ENCODE measurements at regions not wholly inside any gene's neighbourhood (a gene's known extent, or its start where the extent isn't known, plus 50 kb on each side); places are given as distances from the start of the nearest gene placed in this dataset.
"Not testable (repeated sequence)": the region's sequence is repeated elsewhere in the genome, so short reads cannot be mapped to it uniquely, and the experiment has no call there.

DNA sequence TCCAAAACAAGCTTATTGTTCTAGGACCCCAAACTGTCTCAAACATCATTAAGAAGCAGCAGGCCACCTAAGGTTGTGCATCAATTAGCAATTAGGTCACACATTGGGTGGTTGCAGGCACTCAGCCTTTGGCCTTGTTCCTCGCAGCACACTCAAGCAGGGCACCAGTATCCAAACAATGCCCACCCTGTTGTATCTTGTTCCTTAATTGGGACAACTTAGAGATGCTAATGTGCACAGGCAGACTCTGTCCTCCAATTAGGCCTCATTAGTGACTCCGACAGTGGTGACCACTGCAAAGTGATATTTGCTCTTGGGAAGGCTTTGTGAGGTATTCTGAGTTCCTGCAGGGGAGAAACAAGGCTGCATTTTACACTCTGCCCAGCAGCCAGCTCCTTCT is 515.1 kb upstream of the PTBP2 start:
- no peaks in the 10 kb centered on the region for H3K79me2 ChIP-seq (ENCODE audit: low read length)
- H4K20me1 ChIP-seq (ENCODE audit: insufficient read depth, low read depth, low read length): no peaks in the 10 kb centered on the region
- no peaks in the 10 kb centered on the region for H3K4me1 ChIP-seq (ENCODE audit: low read length)
- no peak overlapping the region for H3K27ac ChIP-seq (ENCODE audit: low read length)
- no peak overlapping the region for H3K4me2 ChIP-seq (ENCODE audit: low read depth, low read length, poor library complexity, severe bottlenecking)
- H3K9ac ChIP-seq (ENCODE audit: low read length): no peak overlapping the region
- H3K4me3 ChIP-seq (ENCODE audit: low read length): no peak overlapping the region
- no peak for DNase-seq
- no peaks in the 10 kb centered on the region for H3K36me3 ChIP-seq (ENCODE audit: insufficient read depth, low read length)
- H3K9me2 ChIP-seq (replicated peaks; ENCODE audit: insufficient read depth, low read length): peaks cover 2% of the 10 kb centered on the region; the same call in 1 of the 2 replicates
- H2AFZ ChIP-seq (ENCODE audit: low read length): no peak overlapping the region
- H3K27me3 ChIP-seq (ENCODE audit: low read length): no peaks in the 10 kb centered on the region
- H3K9me3 ChIP-seq (ENCODE audit: low read length): no peaks in the 10 kb centered on the region

DNA sequence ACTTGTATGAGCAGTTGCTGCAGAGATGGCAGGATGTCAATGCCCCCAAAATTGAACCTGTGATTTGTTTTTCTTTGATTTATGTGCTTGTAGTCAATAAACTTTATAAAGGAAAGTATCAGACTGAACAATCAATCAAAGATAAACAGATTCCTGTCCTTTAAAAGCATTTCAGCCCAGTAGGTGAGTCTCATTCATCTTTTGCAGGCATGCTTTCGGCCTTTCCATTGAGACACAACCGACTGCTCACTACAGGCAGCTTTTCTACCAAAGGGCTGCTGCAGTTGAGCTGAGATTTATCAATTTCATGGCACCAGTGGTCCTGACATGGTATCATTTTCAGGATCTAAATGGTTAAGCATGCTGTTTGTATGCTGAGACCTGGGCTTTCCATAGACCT is 513.6 kb upstream of the PTBP2 start:
- no peak for DNase-seq
- Histone ChIP-seq H4K20me1 (ENCODE audit: insufficient read depth, low read depth, low read length) (no peaks in the 10 kb centered on the region), H3K27ac (ENCODE audit: low read length) (no peak overlapping the region), H3K9me3 (ENCODE audit: low read length) (no peaks in the 10 kb centered on the region), H3K27me3 (ENCODE audit: low read length) (no peaks in the 10 kb centered on the region), H2AFZ (ENCODE audit: low read length) (no peak overlapping the region), H3K36me3 (ENCODE audit: insufficient read depth, low read length) (no peaks in the 10 kb centered on the region), H3K9me2 (replicated peaks; ENCODE audit: insufficient read depth, low read length) (no peaks in the 10 kb centered on the region), H3K4me2 (ENCODE audit: low read depth, low read length, poor library complexity, severe bottlenecking) (no peak overlapping the region), H3K4me3 (ENCODE audit: low read length) (no peak overlapping the region), H3K79me2 (ENCODE audit: low read length) (no peaks in the 10 kb centered on the region), H3K9ac (ENCODE audit: low read length) (no peak overlapping the region), H3K4me1 (ENCODE audit: low read length) (no peaks in the 10 kb centered on the region)

DNA sequence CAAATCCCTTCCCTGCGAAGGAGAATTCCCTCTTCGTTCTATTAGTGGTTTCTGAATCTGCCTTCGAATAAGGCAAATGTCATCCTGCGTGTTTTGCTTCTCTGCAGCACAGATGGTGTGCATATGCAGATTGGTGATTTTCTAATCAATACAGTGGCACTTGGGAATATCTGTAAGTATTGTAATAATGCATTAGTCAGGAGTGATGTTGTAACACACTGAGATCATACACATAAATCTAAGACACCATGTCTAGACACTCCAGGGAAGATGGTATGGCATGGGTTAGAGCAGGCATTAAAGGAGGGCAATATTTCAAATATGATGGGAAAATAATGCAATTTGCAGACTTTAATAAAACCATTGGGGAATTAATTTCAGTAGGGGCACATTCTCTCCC is 513.2 kb upstream of the PTBP2 start:
- no peak overlapping the region for H3K4me2 ChIP-seq (ENCODE audit: low read depth, low read length, poor library complexity, severe bottlenecking)
- no peaks in the 10 kb centered on the region for H4K20me1 ChIP-seq (ENCODE audit: insufficient read depth, low read depth, low read length)
- no peaks in the 10 kb centered on the region for H3K4me1 ChIP-seq (ENCODE audit: low read length)
- H3K79me2 ChIP-seq (ENCODE audit: low read length): no peaks in the 10 kb centered on the region
- H3K9ac ChIP-seq (ENCODE audit: low read length): no peak overlapping the region
- no peak overlapping the region for H3K27ac ChIP-seq (ENCODE audit: low read length)
- no peak overlapping the region for H3K4me3 ChIP-seq (ENCODE audit: low read length)
- no peaks in the 10 kb centered on the region for H3K27me3 ChIP-seq (ENCODE audit: low read length)
- DNase-seq: no peak
- no peaks in the 10 kb centered on the region for H3K36me3 ChIP-seq (ENCODE audit: insufficient read depth, low read length)
- no peaks in the 10 kb centered on the region for H3K9me3 ChIP-seq (ENCODE audit: low read length)
- no peak overlapping the region for H2AFZ ChIP-seq (ENCODE audit: low read length)
- no peaks in the 10 kb centered on the region for H3K9me2 ChIP-seq (replicated peaks; ENCODE audit: insufficient read depth, low read length)

DNA sequence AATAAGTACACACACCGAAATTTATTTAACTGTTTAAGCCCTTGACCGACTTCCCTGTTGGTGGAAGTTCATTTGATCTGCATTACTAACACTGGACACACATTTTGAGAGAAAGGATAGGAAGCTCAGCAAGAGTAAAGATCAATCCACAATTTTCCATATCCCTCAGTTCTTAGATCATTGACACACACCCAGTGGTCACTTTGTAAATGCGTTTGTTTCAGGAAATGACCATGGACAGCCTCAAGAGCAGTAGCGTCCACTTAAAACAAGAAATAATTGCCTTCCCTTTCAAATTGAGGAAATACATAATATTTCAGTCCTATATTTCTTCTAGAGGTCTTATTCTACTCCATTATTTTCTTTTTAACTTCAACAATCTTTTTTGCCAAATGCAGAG is 511.5 kb upstream of the PTBP2 start:
- H3K79me2 ChIP-seq (ENCODE audit: low read length): no peaks in the 10 kb centered on the region
- no peak overlapping the region for H3K4me2 ChIP-seq (ENCODE audit: low read depth, low read length, poor library complexity, severe bottlenecking)
- H3K4me3 ChIP-seq (ENCODE audit: low read length): no peak overlapping the region
- no peak overlapping the region for H2AFZ ChIP-seq (ENCODE audit: low read length)
- no peaks in the 10 kb centered on the region for H3K9me2 ChIP-seq (replicated peaks; ENCODE audit: insufficient read depth, low read length)
- H3K4me1 ChIP-seq (ENCODE audit: low read length): no peaks in the 10 kb centered on the region
- no peaks in the 10 kb centered on the region for H3K36me3 ChIP-seq (ENCODE audit: insufficient read depth, low read length)
- no peaks in the 10 kb centered on the region for H4K20me1 ChIP-seq (ENCODE audit: insufficient read depth, low read depth, low read length)
- no peak overlapping the region for H3K9ac ChIP-seq (ENCODE audit: low read length)
- H3K9me3 ChIP-seq (ENCODE audit: low read length): no peaks in the 10 kb centered on the region
- no peak overlapping the region for H3K27ac ChIP-seq (ENCODE audit: low read length)
- no peak for DNase-seq
- H3K27me3 ChIP-seq (ENCODE audit: low read length): no peaks in the 10 kb centered on the region

DNA sequence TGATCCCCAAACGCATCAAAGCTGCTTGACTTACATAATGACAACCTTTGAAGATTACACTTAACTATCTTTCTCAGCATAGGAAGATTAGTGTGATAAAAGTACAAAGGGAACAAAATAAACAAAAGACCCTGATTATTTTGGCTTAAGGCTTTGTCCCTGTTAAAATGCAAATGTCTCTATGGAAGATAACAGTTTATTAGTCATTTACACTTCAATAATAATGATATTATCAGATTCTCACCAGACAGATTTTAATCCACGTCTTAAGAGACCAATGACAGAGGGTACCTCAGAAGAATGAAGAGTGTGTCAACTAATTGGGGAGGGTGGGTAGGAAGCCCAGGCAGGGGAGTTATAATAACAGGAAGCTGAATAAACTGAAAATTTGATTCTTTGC is 510.4 kb upstream of the PTBP2 start:
- H2AFZ ChIP-seq (ENCODE audit: low read length): no peak overlapping the region
- H3K27me3 ChIP-seq (ENCODE audit: low read length): no peaks in the 10 kb centered on the region
- H3K79me2 ChIP-seq (ENCODE audit: low read length): no peaks in the 10 kb centered on the region
- H3K4me1 ChIP-seq (ENCODE audit: low read length): no peaks in the 10 kb centered on the region
- DNase-seq: no peak
- no peak overlapping the region for H3K27ac ChIP-seq (ENCODE audit: low read length)
- H3K9ac ChIP-seq (ENCODE audit: low read length): no peak overlapping the region
- no peaks in the 10 kb centered on the region for H4K20me1 ChIP-seq (ENCODE audit: insufficient read depth, low read depth, low read length)
- H3K9me2 ChIP-seq (replicated peaks; ENCODE audit: insufficient read depth, low read length): no peaks in the 10 kb centered on the region
- H3K4me3 ChIP-seq (ENCODE audit: low read length): no peak overlapping the region
- no peaks in the 10 kb centered on the region for H3K36me3 ChIP-seq (ENCODE audit: insufficient read depth, low read length)
- H3K4me2 ChIP-seq (ENCODE audit: low read depth, low read length, poor library complexity, severe bottlenecking): no peak overlapping the region
- no peaks in the 10 kb centered on the region for H3K9me3 ChIP-seq (ENCODE audit: low read length)

DNA sequence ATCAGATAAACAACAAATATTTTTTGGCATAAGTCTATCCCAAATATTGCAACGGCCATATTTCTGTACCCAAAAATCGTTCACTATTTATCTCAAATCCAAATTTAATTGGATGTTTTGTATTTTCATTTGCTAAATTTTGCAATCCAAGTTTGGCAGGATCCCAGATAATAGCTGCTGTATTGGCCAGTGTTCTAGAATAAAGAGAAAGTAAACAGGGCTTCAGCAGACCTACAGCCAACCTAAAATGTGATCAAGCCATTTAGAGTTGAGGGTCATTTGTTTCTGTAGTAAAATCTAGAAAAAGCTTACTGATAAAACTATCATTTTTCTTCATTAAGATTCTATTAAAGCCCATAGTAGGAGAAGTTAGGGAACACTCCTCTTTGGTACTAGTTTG is 506.6 kb upstream of the PTBP2 start:
- no peaks in the 10 kb centered on the region for H3K9me3 ChIP-seq (ENCODE audit: low read length)
- no peaks in the 10 kb centered on the region for H3K27me3 ChIP-seq (ENCODE audit: low read length)
- no peaks in the 10 kb centered on the region for H3K4me1 ChIP-seq (ENCODE audit: low read length)
- no peak for DNase-seq
- H4K20me1 ChIP-seq (ENCODE audit: insufficient read depth, low read depth, low read length): no peaks in the 10 kb centered on the region
- H3K79me2 ChIP-seq (ENCODE audit: low read length): no peaks in the 10 kb centered on the region
- H3K27ac ChIP-seq (ENCODE audit: low read length): no peak overlapping the region
- H3K4me3 ChIP-seq (ENCODE audit: low read length): no peak overlapping the region
- H2AFZ ChIP-seq (ENCODE audit: low read length): no peak overlapping the region
- H3K36me3 ChIP-seq (ENCODE audit: insufficient read depth, low read length): no peaks in the 10 kb centered on the region
- H3K9me2 ChIP-seq (replicated peaks; ENCODE audit: insufficient read depth, low read length): 0 out of 2 replicates have a peak, but pooled peaks cover 3% of the 10 kb centered on the region
- H3K9ac ChIP-seq (ENCODE audit: low read length): no peak overlapping the region
- no peak overlapping the region for H3K4me2 ChIP-seq (ENCODE audit: low read depth, low read length, poor library complexity, severe bottlenecking)

DNA sequence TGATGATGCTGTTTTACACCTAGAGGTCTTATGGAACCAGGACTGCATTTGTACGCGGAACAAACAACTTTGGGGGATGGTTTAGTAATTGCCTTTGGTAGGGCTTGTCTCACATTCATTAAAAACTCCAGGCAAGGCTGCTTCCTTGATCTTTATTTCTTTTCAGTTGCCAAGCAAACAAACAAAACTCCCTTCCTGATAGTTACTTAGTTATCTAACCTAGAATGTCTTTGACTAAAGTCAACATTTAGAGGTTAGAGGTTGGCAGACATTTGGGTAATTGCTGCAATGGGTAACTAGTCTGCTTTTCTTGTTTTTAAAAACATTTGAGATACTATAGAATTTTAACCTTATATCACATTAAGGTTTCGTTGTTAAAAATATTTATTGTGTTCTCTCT is 500.9 kb upstream of the PTBP2 start:
- Histone ChIP-seq H3K4me3 (ENCODE audit: low read length) (no peak overlapping the region), H3K79me2 (ENCODE audit: low read length) (no peaks in the 10 kb centered on the region), H3K9ac (ENCODE audit: low read length) (no peak overlapping the region)

DNA sequence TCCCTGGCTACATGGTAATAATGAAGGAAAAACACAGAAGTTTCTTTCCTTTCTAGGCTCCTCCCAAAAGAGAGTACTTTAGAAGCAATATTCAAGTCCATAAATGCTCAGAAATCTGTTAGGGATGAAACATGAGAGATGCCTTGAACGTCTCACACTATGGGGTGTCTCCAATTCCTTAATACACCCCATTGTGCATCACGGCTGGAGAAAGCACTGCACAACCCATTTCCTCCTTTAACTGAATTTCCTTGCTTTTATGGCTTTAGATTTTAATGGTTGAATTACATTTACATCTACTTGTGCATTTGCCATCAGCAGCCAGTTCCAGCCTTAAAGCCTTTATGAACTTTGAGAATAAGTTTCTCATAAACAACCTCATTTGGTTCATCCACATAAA is 498.9 kb upstream of the PTBP2 start:
- no peak for DNase-seq
- no peaks in the 10 kb centered on the region for H4K20me1 ChIP-seq (ENCODE audit: insufficient read depth, low read depth, low read length)
- no peak overlapping the region for H3K9ac ChIP-seq (ENCODE audit: low read length)
- no peaks in the 10 kb centered on the region for H3K79me2 ChIP-seq (ENCODE audit: low read length)
- no peak overlapping the region for H2AFZ ChIP-seq (ENCODE audit: low read length)
- H3K27ac ChIP-seq (ENCODE audit: low read length): no peak overlapping the region
- no peaks in the 10 kb centered on the region for H3K9me3 ChIP-seq (ENCODE audit: low read length)
- no peaks in the 10 kb centered on the region for H3K27me3 ChIP-seq (ENCODE audit: low read length)
- H3K4me1 ChIP-seq (ENCODE audit: low read length): no peaks in the 10 kb centered on the region
- H3K4me2 ChIP-seq (ENCODE audit: low read depth, low read length, poor library complexity, severe bottlenecking): no peak overlapping the region
- 0 out of 2 replicates have a peak, but pooled peaks cover 3% of the 10 kb centered on the region for H3K9me2 ChIP-seq (replicated peaks; ENCODE audit: insufficient read depth, low read length)
- H3K4me3 ChIP-seq (ENCODE audit: low read length): no peak overlapping the region
- no peaks in the 10 kb centered on the region for H3K36me3 ChIP-seq (ENCODE audit: insufficient read depth, low read length)

More for the DNA sequence above, 500.9 kb upstream of the PTBP2 start:
- Histone ChIP-seq H3K27me3 (ENCODE audit: low read length) (no peaks in the 10 kb centered on the region), H3K36me3 (ENCODE audit: insufficient read depth, low read length) (no peaks in the 10 kb centered on the region), H3K27ac (ENCODE audit: low read length) (no peak overlapping the region), H3K4me1 (ENCODE audit: low read length) (no peaks in the 10 kb centered on the region), H2AFZ (ENCODE audit: low read length) (no peak overlapping the region), H3K9me2 (replicated peaks; ENCODE audit: insufficient read depth, low read length) (0 out of 2 replicates have a peak, but pooled peaks cover 3% of the 10 kb centered on the region), H3K4me2 (ENCODE audit: low read depth, low read length, poor library complexity, severe bottlenecking) (no peak overlapping the region), H4K20me1 (ENCODE audit: insufficient read depth, low read depth, low read length) (no peaks in the 10 kb centered on the region), H3K9me3 (ENCODE audit: low read length) (no peaks in the 10 kb centered on the region)
- no peak for DNase-seq

DNA sequence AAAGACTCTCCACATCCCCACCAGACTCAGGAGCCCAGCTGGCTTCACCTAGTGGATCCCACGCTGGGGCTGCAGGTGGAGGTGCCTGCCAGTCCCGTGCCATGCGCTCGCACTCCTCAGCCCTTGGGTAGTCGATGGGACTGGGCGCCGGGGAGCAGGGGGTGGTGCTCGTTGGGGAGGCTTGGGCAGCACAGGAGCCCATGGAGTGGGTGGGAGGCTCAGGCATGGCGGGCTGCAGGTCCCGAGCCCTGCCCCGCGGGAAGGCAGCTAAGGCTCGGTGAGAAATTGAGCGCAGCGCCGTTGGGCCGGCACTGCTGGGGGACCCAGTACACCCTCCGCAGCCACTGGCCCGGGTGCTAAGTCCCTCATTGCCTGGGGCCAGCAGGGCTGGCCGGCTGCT is 497.4 kb upstream of the PTBP2 start:
- not testable (repeated sequence) for H3K27me3 ChIP-seq (ENCODE audit: low read length); H4K20me1 ChIP-seq (ENCODE audit: insufficient read depth, low read depth, low read length); DNase-seq; H2AFZ ChIP-seq (ENCODE audit: low read length); H3K36me3 ChIP-seq (ENCODE audit: insufficient read depth, low read length); H3K9me2 ChIP-seq (replicated peaks; ENCODE audit: insufficient read depth, low read length); H3K9ac ChIP-seq (ENCODE audit: low read length); H3K4me3 ChIP-seq (ENCODE audit: low read length); H3K4me1 ChIP-seq (ENCODE audit: low read length); H3K9me3 ChIP-seq (ENCODE audit: low read length); H3K79me2 ChIP-seq (ENCODE audit: low read length); H3K27ac ChIP-seq (ENCODE audit: low read length); H3K4me2 ChIP-seq (ENCODE audit: low read depth, low read length, poor library complexity, severe bottlenecking)
